Esophagus muscularis mucosa (tissue), 4 donors: ENCODE measurements at regions not wholly inside any gene's neighbourhood (a gene's known extent, or its start where the extent isn't known, plus 50 kb on each side); places are given as distances from the start of the nearest gene placed in this dataset.

Source experiments
- DNase-seq: peaks from one replicate; pipeline ENCODE4 v3.0.0-alpha.2; 2017; ENCODE audit errors: extremely low spot score
- H3K27ac ChIP-seq, 4 donors: fragments of 200-600 bp; sonication (generic); replicated peaks in 1 of 4; 1 replicate in 3 of 4; 2 replicates in 1 of 4; pipeline ENCODE4 v1.5.1; 2016 to 2019; ENCODE audit warnings: mild to moderate bottlenecking in 1 of 4
- H3K27me3 ChIP-seq, 4 donors: fragments of 200-600 bp; sonication (generic); one replicate each; pipeline versions ENCODE4 v1.5.1 to v1.6.0; 2016 to 2019
- H3K36me3 ChIP-seq, 4 donors: fragments of 200-600 bp; sonication (generic); one replicate each; pipeline ENCODE4 v1.5.1; 2016 to 2019
- H3K4me1 ChIP-seq, 4 donors: fragments of 200-600 bp; sonication (generic); one replicate each; pipeline ENCODE4 v1.5.1; 2016 to 2019
- H3K4me3 ChIP-seq, 4 donors: fragments of 200-600 bp; sonication (generic); 1 replicate in 2 of 4; 2 replicates in 2 of 4; pipeline ENCODE4 v1.5.1; 2016 to 2019; ENCODE audit warnings: mild to moderate bottlenecking in 4 of 4, moderate library complexity in 1 of 4
- H3K9me3 ChIP-seq, 4 donors: fragments of 200-600 bp; sonication (generic); 1 replicate in 3 of 4; 2 replicates in 1 of 4; pipeline ENCODE4 v1.5.1; 2016 to 2019
- EP300 ChIP-seq: sonication (generic); formaldehyde crosslinking; IDR thresholded peaks from one replicate; pipeline ENCODE4 v1.6.1; 2017; ENCODE audit warnings: antibody characterized with exemption
- POLR2A ChIP-seq: fragments of 450-650 bp; IDR thresholded peaks from one replicate; pipeline ENCODE4 v1.6.1; 2017; ENCODE audit warnings: antibody characterized with exemption, moderate library complexity, mild to moderate bottlenecking, low read depth
- POLR2AphosphoS5 ChIP-seq, 2 donors: sonication (generic); formaldehyde crosslinking; IDR thresholded peaks; one replicate each; pipeline ENCODE4 v1.6.1; 2017; ENCODE audit warnings: antibody characterized with exemption in 2 of 2
- WGBS: methylation state at CpG from one replicate; pipeline ENCODE4 v1.1.5; 2018; 5-methylcytosine and 5-hydroxymethylcytosine counted together
- intact Hi-C: fragments of 100-400 bp; cut with DNase I; formaldehyde crosslinking; loops from one replicate; pipeline ENCODE4 v1.15.1; 2023
- TF ChIP-seq, protein P1 (sequence below), 3 experiments: fragments of 200-600 bp in 2 of 3; fragments of 450-650 bp in 1 of 3; sonication (generic) in 2 of 3; IDR thresholded peaks; one replicate each; pipeline ENCODE4 v1.5.1; 2017 to 2019; ENCODE audit warnings: antibody characterized with exemption in 3 of 3, mild to moderate bottlenecking in 2 of 3, moderate library complexity in 1 of 3

GRCh38 chr2:123636232-123636631, 388.9 kb upstream of the CNTNAP5 start:
- no peaks in the 10 kb centered on the region for H3K36me3 ChIP-seq
- no peaks in the 10 kb centered on the region for H3K27me3 ChIP-seq
- no peak for TF ChIP-seq EP300
- no peak overlapping the region for H3K4me3 ChIP-seq
- H3K9me3 ChIP-seq: no peaks in the 10 kb centered on the region
- no peaks in the 10 kb centered on the region for H3K4me1 ChIP-seq
- H3K27ac ChIP-seq: no peak overlapping the region
- 82% methylated on average over 1 of the region's 1 CpG for WGBS
- no peak for DNase-seq
- intact Hi-C loops: no loop called here

- Histone ChIP-seq H3K4me1 (no peaks in the 10 kb centered on the region), H3K27ac (no peak overlapping the region), H3K9me3 (no peaks in the 10 kb centered on the region), H3K4me3 (no peak overlapping the region), H3K27me3 (no peaks in the 10 kb centered on the region), H3K36me3 (no peaks in the 10 kb centered on the region)
- no peak for TF ChIP-seq POLR2AphosphoS5 (IDR thresholded peaks at IDR 0.05)
- TF ChIP-seq POLR2A: no peak
- TF ChIP-seq, protein P1, sequence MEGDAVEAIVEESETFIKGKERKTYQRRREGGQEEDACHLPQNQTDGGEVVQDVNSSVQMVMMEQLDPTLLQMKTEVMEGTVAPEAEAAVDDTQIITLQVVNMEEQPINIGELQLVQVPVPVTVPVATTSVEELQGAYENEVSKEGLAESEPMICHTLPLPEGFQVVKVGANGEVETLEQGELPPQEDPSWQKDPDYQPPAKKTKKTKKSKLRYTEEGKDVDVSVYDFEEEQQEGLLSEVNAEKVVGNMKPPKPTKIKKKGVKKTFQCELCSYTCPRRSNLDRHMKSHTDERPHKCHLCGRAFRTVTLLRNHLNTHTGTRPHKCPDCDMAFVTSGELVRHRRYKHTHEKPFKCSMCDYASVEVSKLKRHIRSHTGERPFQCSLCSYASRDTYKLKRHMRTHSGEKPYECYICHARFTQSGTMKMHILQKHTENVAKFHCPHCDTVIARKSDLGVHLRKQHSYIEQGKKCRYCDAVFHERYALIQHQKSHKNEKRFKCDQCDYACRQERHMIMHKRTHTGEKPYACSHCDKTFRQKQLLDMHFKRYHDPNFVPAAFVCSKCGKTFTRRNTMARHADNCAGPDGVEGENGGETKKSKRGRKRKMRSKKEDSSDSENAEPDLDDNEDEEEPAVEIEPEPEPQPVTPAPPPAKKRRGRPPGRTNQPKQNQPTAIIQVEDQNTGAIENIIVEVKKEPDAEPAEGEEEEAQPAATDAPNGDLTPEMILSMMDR (IDR thresholded peaks at IDR 0.05): no peak
- no peak for TF ChIP-seq EP300
- 90% methylated on average over 4 of the region's 4 CpGs for WGBS
- intact Hi-C loops: no loop called here
- no peak for DNase-seq
Observed at GRCh38 chr2:123640685-123641335, 384.3 kb upstream of the CNTNAP5 start.

GRCh38 chr2:123644053-123644452, 381.0 kb upstream of the CNTNAP5 start:
- no peaks in the 10 kb centered on the region for H3K36me3 ChIP-seq
- H3K4me3 ChIP-seq: no peak overlapping the region
- intact Hi-C loops: no loop called here
- H3K27ac ChIP-seq: no peak overlapping the region
- H3K9me3 ChIP-seq: no peaks in the 10 kb centered on the region
- DNase-seq: no peak
- H3K4me1 ChIP-seq: no peaks in the 10 kb centered on the region
- H3K27me3 ChIP-seq: no peaks in the 10 kb centered on the region
- TF ChIP-seq POLR2AphosphoS5 (IDR thresholded peaks at IDR 0.05): no peak

GRCh38 chr2:123648016-123648415, 377.1 kb upstream of the CNTNAP5 start:
- Histone ChIP-seq H3K4me1 (no peaks in the 10 kb centered on the region), H3K36me3 (no peaks in the 10 kb centered on the region), H3K27me3 (no peaks in the 10 kb centered on the region), H3K9me3 (no peaks in the 10 kb centered on the region), H3K27ac (no peak overlapping the region), H3K4me3 (no peak overlapping the region)
- TF ChIP-seq POLR2AphosphoS5 (IDR thresholded peaks at IDR 0.05) (no peak), EP300 (no peak), POLR2A (no peak)
- TF ChIP-seq, protein P1 (IDR thresholded peaks at IDR 0.05): no peak
- DNase-seq: no peak
- 73% methylated on average over 3 of the region's 3 CpGs for WGBS
- intact Hi-C loops: no loop called here

DNA sequence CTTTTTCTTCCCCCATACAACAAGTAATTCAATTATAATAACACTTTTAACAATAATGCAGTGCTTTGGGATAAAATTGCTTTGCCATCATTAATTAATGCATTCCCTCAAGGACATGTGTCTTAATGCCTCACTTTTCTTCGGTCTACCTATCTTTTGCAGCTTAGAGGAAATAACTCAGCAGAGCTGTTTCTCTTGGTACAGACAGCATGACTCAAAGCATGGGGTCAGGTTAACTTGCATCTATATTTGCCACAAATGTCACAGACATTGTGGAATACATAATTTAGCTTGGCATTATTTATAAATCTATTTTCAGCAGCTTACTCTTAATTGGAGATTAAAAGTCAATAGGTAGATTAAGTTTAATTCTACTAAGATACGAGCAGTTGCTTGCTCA, 376.1 kb upstream of the CNTNAP5 start:
- TF ChIP-seq EP300 (no peak), POLR2AphosphoS5 (IDR thresholded peaks at IDR 0.05) (no peak), POLR2A (no peak)
- TF ChIP-seq, protein P1 (IDR thresholded peaks at IDR 0.05): no peak
- no peaks in the 10 kb centered on the region for H3K9me3 ChIP-seq
- H3K27me3 ChIP-seq: no peaks in the 10 kb centered on the region
- DNase-seq: no peak
- intact Hi-C loops: no loop called here
- no peaks in the 10 kb centered on the region for H3K36me3 ChIP-seq
- 67% methylated on average over 2 of the region's 2 CpGs for WGBS
- no peak overlapping the region for H3K4me3 ChIP-seq
- no peaks in the 10 kb centered on the region for H3K4me1 ChIP-seq
- no peak overlapping the region for H3K27ac ChIP-seq

GRCh38 chr2:123651151-123651550, 373.9 kb upstream of the CNTNAP5 start:
- no peak overlapping the region for H3K27ac ChIP-seq

More at GRCh38 chr2:123651151-123651550, 373.9 kb upstream of the CNTNAP5 start:
- DNase-seq: no peak
- no peaks in the 10 kb centered on the region for H3K9me3 ChIP-seq
- no peak overlapping the region for H3K4me3 ChIP-seq
- H3K36me3 ChIP-seq: no peaks in the 10 kb centered on the region
- H3K27me3 ChIP-seq: no peaks in the 10 kb centered on the region
- H3K4me1 ChIP-seq: no peaks in the 10 kb centered on the region
- 94% methylated on average over 5 of the region's 5 CpGs for WGBS
- intact Hi-C loops: no loop called here
- TF ChIP-seq, protein P1 (IDR thresholded peaks at IDR 0.05): no peak
- TF ChIP-seq EP300: no peak
- TF ChIP-seq POLR2AphosphoS5 (IDR thresholded peaks at IDR 0.05): no peak
- TF ChIP-seq POLR2A: no peak
